GM12872 (cell line): ENCODE measurements at regions not wholly inside any gene's neighbourhood (a gene's known extent, or its start where the extent isn't known, plus 50 kb on each side); places are given as distances from the start of the nearest gene placed in this dataset.

Experiments used
- TF ChIP-seq, protein P1 (sequence below): IDR thresholded peaks from 3 replicates; pipeline ENCODE4 v1.5.1; 2011; ENCODE audit warnings: low read depth, mild to moderate bottlenecking, low read length, moderate library complexity; ENCODE audit not compliant: insufficient read depth

DNA sequence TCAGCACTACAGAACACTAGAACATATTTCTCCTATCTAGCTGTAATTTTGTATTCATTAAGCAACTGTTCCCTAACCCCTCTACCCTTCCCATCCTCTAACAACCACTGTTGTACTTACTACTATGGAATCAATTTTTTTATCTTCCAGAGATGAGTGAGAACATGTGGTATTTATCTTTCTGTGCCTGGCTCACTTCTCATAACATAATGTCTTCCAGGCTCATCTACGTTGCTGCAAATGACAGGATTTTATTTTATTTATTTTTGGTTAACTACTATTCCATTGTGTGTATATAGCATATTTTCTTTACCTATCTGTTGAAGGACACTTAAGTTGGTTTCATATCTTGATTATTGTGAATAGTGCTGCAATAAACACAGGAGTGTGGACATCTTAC is 200.9 kb upstream of the CHRM2 start:
- TF ChIP-seq, protein P1, sequence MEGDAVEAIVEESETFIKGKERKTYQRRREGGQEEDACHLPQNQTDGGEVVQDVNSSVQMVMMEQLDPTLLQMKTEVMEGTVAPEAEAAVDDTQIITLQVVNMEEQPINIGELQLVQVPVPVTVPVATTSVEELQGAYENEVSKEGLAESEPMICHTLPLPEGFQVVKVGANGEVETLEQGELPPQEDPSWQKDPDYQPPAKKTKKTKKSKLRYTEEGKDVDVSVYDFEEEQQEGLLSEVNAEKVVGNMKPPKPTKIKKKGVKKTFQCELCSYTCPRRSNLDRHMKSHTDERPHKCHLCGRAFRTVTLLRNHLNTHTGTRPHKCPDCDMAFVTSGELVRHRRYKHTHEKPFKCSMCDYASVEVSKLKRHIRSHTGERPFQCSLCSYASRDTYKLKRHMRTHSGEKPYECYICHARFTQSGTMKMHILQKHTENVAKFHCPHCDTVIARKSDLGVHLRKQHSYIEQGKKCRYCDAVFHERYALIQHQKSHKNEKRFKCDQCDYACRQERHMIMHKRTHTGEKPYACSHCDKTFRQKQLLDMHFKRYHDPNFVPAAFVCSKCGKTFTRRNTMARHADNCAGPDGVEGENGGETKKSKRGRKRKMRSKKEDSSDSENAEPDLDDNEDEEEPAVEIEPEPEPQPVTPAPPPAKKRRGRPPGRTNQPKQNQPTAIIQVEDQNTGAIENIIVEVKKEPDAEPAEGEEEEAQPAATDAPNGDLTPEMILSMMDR: no peak

DNA sequence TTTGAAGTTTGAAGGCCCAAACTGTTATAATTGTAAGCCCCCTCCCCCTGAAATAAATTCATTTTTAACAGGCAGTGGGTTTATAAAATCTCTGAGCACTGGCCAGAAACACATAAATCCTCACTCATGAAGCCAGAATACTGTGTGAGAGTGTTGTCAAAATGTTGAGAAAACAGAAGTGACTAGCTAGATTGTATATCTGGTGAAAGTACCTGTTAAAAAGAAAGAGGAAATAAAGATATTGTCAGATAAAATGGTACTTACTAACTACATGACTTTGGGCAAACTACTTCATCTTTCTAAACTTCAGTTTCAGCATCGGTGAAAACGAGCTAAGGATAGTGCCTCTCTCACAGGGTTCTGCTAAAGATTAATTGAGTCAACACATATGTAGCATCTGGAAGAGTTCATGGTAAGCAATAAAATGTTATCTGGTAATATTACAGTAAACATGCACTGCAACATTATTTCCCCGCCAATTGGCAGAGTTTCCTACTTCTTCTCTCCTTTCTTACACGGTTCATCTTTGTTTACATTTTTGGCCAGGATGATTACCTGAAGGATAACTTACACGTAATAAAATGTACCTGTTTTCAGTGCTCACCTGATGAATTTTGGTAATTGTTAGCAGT is 202.5 kb upstream of the CHRM2 start:
- TF ChIP-seq, protein P1: no peak

DNA sequence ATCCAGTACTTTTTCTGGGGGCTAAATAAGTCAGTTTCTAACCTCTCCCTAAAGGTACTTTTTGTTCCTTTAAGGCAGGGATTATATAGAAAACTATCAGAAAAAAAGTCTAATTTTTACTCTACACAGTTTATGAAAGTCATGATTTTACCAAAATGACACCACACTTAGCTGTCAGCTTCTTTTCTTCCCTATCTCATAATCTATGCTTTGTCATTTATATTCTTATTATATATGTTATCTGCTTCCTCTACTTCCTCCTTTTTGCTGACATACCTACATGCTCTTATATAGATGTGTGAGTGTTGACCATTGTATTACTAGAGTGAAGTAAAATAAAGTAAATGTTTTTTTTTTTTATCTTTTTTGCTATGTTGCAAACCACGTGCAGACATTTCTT is 203.9 kb upstream of the CHRM2 start:
- TF ChIP-seq, protein P1: no peak

DNA sequence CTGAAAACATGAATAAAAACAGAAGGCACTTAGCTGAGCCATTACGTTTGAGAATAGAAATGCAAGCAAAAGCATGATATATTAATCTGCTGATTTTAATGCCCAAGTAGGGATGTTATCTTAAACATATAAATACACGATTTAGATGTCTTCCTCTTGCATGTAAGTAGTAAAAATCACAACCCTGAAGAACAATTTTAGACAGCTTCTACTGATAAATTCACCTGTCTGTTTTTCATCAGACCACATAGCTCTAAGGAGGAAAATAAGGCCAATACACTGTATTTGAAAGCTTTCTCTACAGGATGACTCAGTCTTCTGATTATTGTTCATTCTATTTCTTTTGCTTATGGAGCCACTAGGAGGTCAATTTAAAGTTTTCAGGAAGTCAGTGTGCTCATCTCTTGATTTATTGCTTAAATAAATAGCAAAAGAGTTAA is 210.9 kb upstream of the CHRM2 start:
- TF ChIP-seq, protein P1: no peak

DNA sequence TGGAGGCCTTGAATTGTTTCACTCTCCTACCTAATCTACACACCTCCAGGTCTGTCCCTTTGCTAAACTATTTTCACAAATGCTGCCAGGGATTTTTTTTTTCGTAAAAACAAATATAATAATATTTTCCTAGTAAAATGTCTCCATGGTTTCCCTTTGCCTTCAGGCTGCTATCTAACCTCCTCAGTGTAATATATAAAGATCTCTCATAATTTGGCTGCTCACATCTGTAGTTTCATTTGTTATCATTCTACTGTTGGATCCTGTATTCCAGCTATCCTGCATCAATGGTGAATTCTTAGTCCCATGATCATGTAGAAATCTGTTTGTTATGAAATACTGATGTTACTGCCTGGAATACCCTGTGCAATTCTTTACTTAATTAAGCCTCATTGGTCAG is 211.9 kb upstream of the CHRM2 start:
- TF ChIP-seq, protein P1: no peak

DNA sequence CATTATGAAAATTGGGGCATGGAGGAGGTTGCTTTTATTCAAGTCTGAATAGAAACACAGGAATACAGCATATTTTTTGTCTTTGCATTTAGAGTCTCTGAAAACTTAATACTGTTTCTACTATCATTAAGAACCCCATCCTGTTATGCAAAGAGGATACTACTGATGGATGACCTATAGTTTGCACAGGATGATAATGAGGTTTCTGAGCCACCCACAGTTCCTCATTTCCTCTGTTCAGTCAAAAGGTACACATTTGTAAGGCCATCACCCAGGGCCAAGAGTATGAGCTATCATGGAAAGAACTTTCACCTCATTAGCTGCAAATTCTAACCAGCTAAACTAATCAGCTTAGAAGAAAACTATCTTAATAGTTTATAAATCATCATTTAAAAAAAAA is 213.0 kb upstream of the CHRM2 start:
- TF ChIP-seq, protein P1: no peak

DNA sequence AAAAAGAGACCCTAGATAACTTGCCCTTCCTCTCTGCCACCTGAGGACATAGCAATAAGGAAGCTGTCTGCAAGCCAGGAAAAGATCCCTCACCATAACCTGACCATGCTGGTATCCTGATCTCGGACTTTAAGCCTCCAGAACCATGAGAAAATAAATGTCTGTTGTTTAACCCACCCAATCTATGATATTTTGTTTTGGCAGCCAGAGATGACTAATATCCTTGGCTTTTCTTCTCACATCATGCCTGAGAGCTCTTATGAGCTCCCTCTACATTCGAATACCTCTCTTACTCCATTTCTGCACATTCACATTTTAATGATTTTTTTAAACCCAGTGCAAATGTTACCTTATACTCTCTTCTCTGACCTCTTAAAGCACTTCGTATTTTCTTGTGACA is 214.0 kb upstream of the CHRM2 start:
- TF ChIP-seq, protein P1: no peak
